SK-N-SH treated with all-trans-retinoic acid at 6 μM for 48 hours (cell line): ENCODE measurements at regions not wholly inside any gene's neighbourhood (a gene's known extent, or its start where the extent isn't known, plus 50 kb on each side); places are given as distances from the start of the nearest gene placed in this dataset.

ENCODE experiments used
- ARNTL ChIP-seq: fragments of 450-650 bp; formaldehyde crosslinking; IDR thresholded peaks from 2 replicates; pipeline ENCODE4 v1.5.0; 2020; ENCODE audit warnings: low read depth, mild to moderate bottlenecking, moderate library complexity, borderline replicate concordance
- CREB5 ChIP-seq: fragments of 250-450 bp; sonication (Bioruptor Pico); IDR thresholded peaks from 2 replicates; pipeline ENCODE4 v1.5.1; 2020; ENCODE audit warnings: low read depth, mild to moderate bottlenecking, moderate library complexity
- CSDC2 ChIP-seq: fragments of 250-450 bp; sonication (Bioruptor Pico); IDR thresholded peaks from 2 replicates; pipeline ENCODE4 v1.5.0; 2020; ENCODE audit warnings: mild to moderate bottlenecking, moderate library complexity
- ESRRG ChIP-seq: fragments of 250-450 bp; sonication (Bioruptor Pico); IDR thresholded peaks from 2 replicates; pipeline ENCODE4 v1.6.1; 2021; ENCODE audit warnings: mild to moderate bottlenecking
- PATZ1 ChIP-seq: fragments of 250-450 bp; sonication (Bioruptor Pico); IDR thresholded peaks from 2 replicates; pipeline ENCODE4 v1.8.0; 2020; ENCODE audit warnings: mild to moderate bottlenecking, moderate library complexity, borderline replicate concordance
- TCF4 ChIP-seq: fragments of 250-450 bp; sonication (Bioruptor Pico); IDR thresholded peaks from 2 replicates; pipeline ENCODE4 v1.8.0; 2021; ENCODE audit warnings: mild to moderate bottlenecking, moderate library complexity, borderline replicate concordance
- ZC3H10 ChIP-seq: fragments of 250-450 bp; sonication (Bioruptor Pico); IDR thresholded peaks from 2 replicates; pipeline ENCODE4 v1.5.1; 2021; ENCODE audit warnings: mild to moderate bottlenecking, moderate library complexity
- ZFP3 ChIP-seq: fragments of 250-450 bp; sonication (Bioruptor Pico); IDR thresholded peaks from 2 replicates; pipeline ENCODE4 v1.5.0; 2020; ENCODE audit warnings: mild to moderate bottlenecking, moderate library complexity
- ZFP30 ChIP-seq: fragments of 450-650 bp; formaldehyde crosslinking; IDR thresholded peaks from 2 replicates; pipeline ENCODE4 v1.5.0; 2022; ENCODE audit warnings: mild to moderate bottlenecking, moderate library complexity

- no peak for TF ChIP-seq PATZ1 (CRISPR knock-in tag)
- no peak for TF ChIP-seq TCF4
- no peak for TF ChIP-seq ARNTL (CRISPR knock-in tag)
- TF ChIP-seq ZC3H10 (CRISPR knock-in tag): no peak
- TF ChIP-seq ZFP3 (CRISPR knock-in tag): no peak
- TF ChIP-seq ZFP30: no peak
- TF ChIP-seq CSDC2 (CRISPR knock-in tag): no peak
- TF ChIP-seq ESRRG: no peak
- TF ChIP-seq CREB5 (CRISPR knock-in tag): no peak
Measured at GRCh38 chr5:4226565-4226964, 630.9 kb downstream of the IRX1 start.
